OCI-LY3 (cell line): ENCODE measurements at regions not wholly inside any gene's neighbourhood (a gene's known extent, or its start where the extent isn't known, plus 50 kb on each side); places are given as distances from the start of the nearest gene placed in this dataset.

ENCODE experiments used
- CTCF ChIP-seq: fragments of 200-600, 300-600 bp; sonication (generic); IDR thresholded peaks from 2 replicates; pipeline ENCODE4 v1.5.1; 2014; ENCODE audit warnings: antibody characterized with exemption, low read length, low read depth
- EZH2phosphoT487 ChIP-seq: fragments of 200-600 bp; shearing (Covaris generic); IDR thresholded peaks from 2 replicates; pipeline ENCODE4 v1.6.1; 2018; ENCODE audit warnings: antibody characterized with exemption, mixed run types, low read depth

DNA sequence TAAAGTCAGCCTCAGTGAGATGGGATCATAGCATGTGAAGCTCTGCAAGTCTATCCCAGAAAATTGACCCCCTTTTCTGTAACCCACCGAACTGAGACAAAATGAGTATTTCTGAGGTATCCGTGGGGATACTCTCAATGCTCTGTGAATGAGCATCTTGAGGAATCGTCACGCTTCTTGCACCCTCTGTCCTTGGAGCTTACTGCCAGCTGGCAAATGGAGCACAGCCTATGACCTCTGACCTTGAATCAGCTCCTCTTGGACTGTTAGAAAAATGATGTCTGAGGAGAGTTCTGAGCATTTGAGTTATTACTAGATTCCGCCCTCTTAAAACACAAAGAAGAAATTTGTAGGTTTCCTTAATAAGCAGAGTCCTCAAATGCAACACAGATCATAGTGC is 342.1 kb downstream of the ZFHX3 start:
- TF ChIP-seq CTCF (no peak), EZH2phosphoT487 (no peak)
